KMS-11 (cell line): ENCODE measurements at regions not wholly inside any gene's neighbourhood (a gene's known extent, or its start where the extent isn't known, plus 50 kb on each side); places are given as distances from the start of the nearest gene placed in this dataset.
"Not testable (repeated sequence)": the region's sequence is repeated elsewhere in the genome, so short reads cannot be mapped to it uniquely, and the experiment has no call there.

Experiments
- H2AFZ ChIP-seq: fragments of 200-600 bp; sonication (generic); 2 replicates; pipeline ENCODE4 v1.6.1; 2016; ENCODE audit warnings: antibody characterized with exemption, mixed run types, low read depth
- H3K27ac ChIP-seq: fragments of 200-600 bp; sonication (generic); 2 replicates; pipeline ENCODE4 v1.6.1; 2016; ENCODE audit warnings: mild to moderate bottlenecking, mixed run types
- H3K27me3 ChIP-seq: fragments of 200-600 bp; sonication (generic); 2 replicates; pipeline ENCODE4 v1.6.1; 2017; ENCODE audit warnings: mild to moderate bottlenecking, low read depth, mixed run types, moderate library complexity; ENCODE audit not compliant: insufficient read depth
- H3K36me3 ChIP-seq: fragments of 200-600 bp; sonication (generic); 2 replicates; pipeline ENCODE4 v1.6.1; 2017; ENCODE audit warnings: mild to moderate bottlenecking, mixed run types; ENCODE audit not compliant: insufficient read depth
- H3K4me1 ChIP-seq: fragments of 200-600 bp; sonication (generic); 2 replicates; pipeline ENCODE4 v1.6.1; 2016; ENCODE audit warnings: mild to moderate bottlenecking, low read depth, mixed run types; ENCODE audit not compliant: poor library complexity, severe bottlenecking
- H3K4me2 ChIP-seq: fragments of 200-600 bp; sonication (generic); 2 replicates; pipeline ENCODE4 v1.7.0; 2016; ENCODE audit warnings: mild to moderate bottlenecking, mixed run types
- H3K4me3 ChIP-seq: fragments of 200-600 bp; sonication (generic); IDR thresholded peaks from 2 replicates; pipeline ENCODE4 v1.6.1; 2017; ENCODE audit warnings: low read depth, low read length, mixed read lengths; ENCODE audit not compliant: insufficient read depth
- H3K79me2 ChIP-seq: fragments of 200-600 bp; sonication (generic); 2 replicates; pipeline ENCODE4 v1.6.1; 2016; ENCODE audit warnings: low read depth, mixed run types; ENCODE audit not compliant: insufficient read depth
- H3K9ac ChIP-seq: fragments of 200-600 bp; sonication (generic); 2 replicates; pipeline ENCODE4 v1.6.1; 2016; ENCODE audit warnings: mild to moderate bottlenecking, mixed run types
- H4K20me1 ChIP-seq: fragments of 200-600 bp; sonication (generic); 2 replicates; pipeline ENCODE4 v1.6.1; 2016; ENCODE audit warnings: mild to moderate bottlenecking, mixed run types; ENCODE audit not compliant: insufficient read depth
- CTCF ChIP-seq: fragments of 200-600 bp; sonication (generic); conservative IDR thresholded peaks from 2 replicates; pipeline ENCODE4 v1.6.1; 2017; ENCODE audit warnings: low read depth, mild to moderate bottlenecking, antibody characterized with exemption, low read length, moderate library complexity, mixed read lengths

GRCh38 chr12:69045430-69045829 lies 112.5 kb upstream of the CPM start:
- Histone ChIP-seq H3K27me3 (no peaks in the 10 kb centered on the region), H3K4me3 (no peak overlapping the region), H3K4me2 (no peak overlapping the region), H4K20me1 (no peaks in the 10 kb centered on the region), H3K4me1 (no peaks in the 10 kb centered on the region), H3K36me3 (no peaks in the 10 kb centered on the region), H3K9ac (no peak overlapping the region), H3K27ac (no peak overlapping the region), H2AFZ (no peak overlapping the region), H3K79me2 (no peaks in the 10 kb centered on the region)
- TF ChIP-seq CTCF = no peak

- Histone ChIP-seq H4K20me1 (no peaks in the 10 kb centered on the region), H3K27ac (no peak overlapping the region), H3K36me3 (no peaks in the 10 kb centered on the region), H3K4me1 (peaks cover 1% of the 10 kb centered on the region), H3K79me2 (no peaks in the 10 kb centered on the region), H3K4me3 (no peak overlapping the region), H3K4me2 (no peak overlapping the region), H3K9ac (no peak overlapping the region), H3K27me3 (no peaks in the 10 kb centered on the region), H2AFZ (no peak overlapping the region)
- no peak for TF ChIP-seq CTCF
Observed at GRCh38 chr12:69046363-69046762, 113.4 kb upstream of the CPM start.

GRCh38 chr12:69046920-69047319 lies 113.9 kb upstream of the CPM start:
- TF ChIP-seq CTCF = no peak
- H3K4me3 ChIP-seq = no peak overlapping the region
- H3K4me2 ChIP-seq = no peak overlapping the region
- no peak overlapping the region for H2AFZ ChIP-seq
- H3K27me3 ChIP-seq = no peaks in the 10 kb centered on the region
- H3K27ac ChIP-seq = no peak overlapping the region
- no peaks in the 10 kb centered on the region for H3K79me2 ChIP-seq
- H3K4me1 ChIP-seq = peaks cover 7% of the 10 kb centered on the region
- H3K36me3 ChIP-seq = no peaks in the 10 kb centered on the region
- no peaks in the 10 kb centered on the region for H4K20me1 ChIP-seq
- no peak overlapping the region for H3K9ac ChIP-seq

- H3K4me3 ChIP-seq = no peak overlapping the region
- H2AFZ ChIP-seq = no peak overlapping the region
- no peaks in the 10 kb centered on the region for H3K27me3 ChIP-seq
- peaks cover 17% of the 10 kb centered on the region for H3K4me1 ChIP-seq
- H3K79me2 ChIP-seq = no peaks in the 10 kb centered on the region
- no peak overlapping the region for H3K9ac ChIP-seq
- TF ChIP-seq CTCF = no peak
- H3K36me3 ChIP-seq = no peaks in the 10 kb centered on the region
- no peaks in the 10 kb centered on the region for H4K20me1 ChIP-seq
- no peak overlapping the region for H3K27ac ChIP-seq
- no peak overlapping the region for H3K4me2 ChIP-seq
Observed at GRCh38 chr12:69047990-69048389, 115.0 kb upstream of the CPM start.

- H3K4me1 ChIP-seq = peaks cover 32% of the 10 kb centered on the region
- not testable (repeated sequence) for H4K20me1 ChIP-seq
Observed at GRCh38 chr12:69049855-69050254, 116.9 kb upstream of the CPM start.

More at GRCh38 chr12:69049855-69050254, 116.9 kb upstream of the CPM start:
- H3K4me3 ChIP-seq, H3K36me3 ChIP-seq, H3K27me3 ChIP-seq, H3K79me2 ChIP-seq, H3K27ac ChIP-seq, H2AFZ ChIP-seq, H3K9ac ChIP-seq, H3K4me2 ChIP-seq: not testable (repeated sequence)
